Rectal smooth muscle tissue (tissue), 1 donor: ENCODE measurements at regions not wholly inside any gene's neighbourhood (a gene's known extent, or its start where the extent isn't known, plus 50 kb on each side); places are given as distances from the start of the nearest gene placed in this dataset.

Source experiments
- H3K27ac ChIP-seq: one replicate; pipeline ENCODE4 v1.7.0; 2013; ENCODE audit warnings: low read depth, low read length, inconsistent platforms
- H3K27me3 ChIP-seq: one replicate; pipeline ENCODE4 v1.7.0; 2013; ENCODE audit warnings: low read length; ENCODE audit not compliant: control insufficient read depth, insufficient read depth
- H3K36me3 ChIP-seq: one replicate; pipeline ENCODE4 v1.7.0; 2013; ENCODE audit warnings: low read length; ENCODE audit not compliant: control insufficient read depth, insufficient read depth
- H3K4me1 ChIP-seq: one replicate; pipeline ENCODE4 v1.7.0; 2013; ENCODE audit warnings: low read length; ENCODE audit not compliant: control insufficient read depth, insufficient read depth
- H3K4me3 ChIP-seq: one replicate; pipeline ENCODE4 v1.7.0; 2013; ENCODE audit warnings: low read length
- H3K9ac ChIP-seq: one replicate; pipeline ENCODE4 v1.7.0; 2013; ENCODE audit warnings: low read length

DNA sequence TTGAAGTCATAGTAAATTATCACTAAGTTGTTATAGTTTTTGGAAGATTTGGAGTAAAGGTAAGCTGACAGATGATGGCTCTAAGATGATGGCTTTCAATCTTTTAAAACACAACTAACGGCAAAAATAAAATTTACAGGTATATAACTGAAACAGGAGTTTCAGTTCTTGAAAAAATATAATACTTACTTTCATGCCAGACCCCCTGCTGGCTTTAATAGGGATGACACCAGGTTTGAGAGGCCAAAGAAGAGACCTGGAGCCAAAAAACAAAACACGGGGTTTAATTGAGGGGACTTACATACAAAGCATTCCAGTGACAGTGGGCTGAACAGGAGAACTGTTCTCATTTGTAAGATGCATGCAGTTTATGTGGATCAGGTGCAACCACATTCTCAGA lies 301.7 kb upstream of the PCSK5 start:
- Histone ChIP-seq H3K4me1 (no peaks in the 10 kb centered on the region), H3K9ac (no peak overlapping the region), H3K36me3 (no peaks in the 10 kb centered on the region), H3K4me3 (no peak overlapping the region), H3K27ac (no peak overlapping the region), H3K27me3 (no peaks in the 10 kb centered on the region)

DNA sequence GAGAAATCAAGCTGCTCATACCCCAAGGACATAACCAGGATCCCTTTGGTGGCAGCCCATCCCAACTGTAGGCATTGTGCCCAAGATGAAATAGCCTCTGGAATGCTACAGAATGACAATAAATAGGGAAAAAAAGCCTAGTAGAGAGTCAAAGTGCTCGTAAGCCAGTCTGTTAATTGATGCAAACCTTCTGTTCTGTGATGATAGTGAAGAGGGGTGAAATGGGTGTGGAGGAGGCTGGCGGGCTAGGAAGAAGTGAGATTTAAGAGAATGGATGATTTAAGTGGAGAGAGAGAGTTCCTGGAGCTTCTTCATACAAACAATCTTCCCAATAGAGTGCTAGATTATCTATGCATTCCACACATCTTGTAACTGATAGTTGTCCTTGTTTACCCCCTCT lies 301.0 kb upstream of the PCSK5 start:
- Histone ChIP-seq H3K27ac (no peak overlapping the region), H3K36me3 (no peaks in the 10 kb centered on the region), H3K9ac (no peak overlapping the region), H3K27me3 (no peaks in the 10 kb centered on the region), H3K4me1 (no peaks in the 10 kb centered on the region), H3K4me3 (no peak overlapping the region)

DNA sequence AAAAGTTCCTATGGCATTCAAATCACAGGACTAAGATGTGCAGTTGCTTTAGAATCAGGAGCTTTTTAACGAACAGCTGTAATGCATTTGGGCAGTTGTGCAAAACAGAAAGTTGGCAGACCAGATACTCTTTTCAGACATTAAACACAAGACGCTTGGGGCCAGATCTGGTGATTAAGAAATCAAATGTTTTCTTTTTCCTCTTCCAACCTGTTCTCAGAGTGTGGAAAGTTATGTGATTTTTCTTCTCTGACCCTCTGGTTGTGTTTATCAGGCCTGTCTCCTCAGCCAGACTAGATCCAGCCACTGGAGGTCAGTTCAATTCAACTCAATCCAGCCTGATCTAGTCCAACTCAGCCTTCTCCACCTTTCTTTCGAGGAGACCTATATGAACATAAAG lies 298.5 kb upstream of the PCSK5 start:
- Histone ChIP-seq H3K9ac (no peak overlapping the region), H3K27me3 (no peaks in the 10 kb centered on the region), H3K4me3 (no peak overlapping the region), H3K27ac (no peak overlapping the region), H3K36me3 (no peaks in the 10 kb centered on the region), H3K4me1 (no peaks in the 10 kb centered on the region)

DNA sequence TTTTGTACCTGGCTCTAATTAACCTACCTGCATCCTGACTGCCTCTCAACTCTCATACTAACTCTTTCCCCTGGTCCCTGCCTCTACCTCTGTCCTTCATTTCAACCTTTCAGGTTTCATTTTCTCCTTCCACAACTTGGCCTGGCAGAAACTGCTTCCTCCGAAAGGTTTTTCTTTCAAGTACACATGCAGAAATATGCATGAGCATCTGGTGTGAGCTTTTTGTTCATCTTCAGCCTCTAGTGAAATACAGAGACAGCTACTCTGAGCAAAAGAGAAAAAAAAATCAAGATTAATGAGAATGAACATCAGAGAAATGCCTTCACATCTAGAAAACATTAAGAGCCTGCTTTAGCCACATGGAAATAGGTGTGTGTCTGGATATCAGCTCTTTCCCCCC lies 297.9 kb upstream of the PCSK5 start:
- Histone ChIP-seq H3K9ac (no peak overlapping the region), H3K4me1 (no peaks in the 10 kb centered on the region), H3K27me3 (no peaks in the 10 kb centered on the region), H3K36me3 (no peaks in the 10 kb centered on the region), H3K27ac (no peak overlapping the region), H3K4me3 (no peak overlapping the region)

DNA sequence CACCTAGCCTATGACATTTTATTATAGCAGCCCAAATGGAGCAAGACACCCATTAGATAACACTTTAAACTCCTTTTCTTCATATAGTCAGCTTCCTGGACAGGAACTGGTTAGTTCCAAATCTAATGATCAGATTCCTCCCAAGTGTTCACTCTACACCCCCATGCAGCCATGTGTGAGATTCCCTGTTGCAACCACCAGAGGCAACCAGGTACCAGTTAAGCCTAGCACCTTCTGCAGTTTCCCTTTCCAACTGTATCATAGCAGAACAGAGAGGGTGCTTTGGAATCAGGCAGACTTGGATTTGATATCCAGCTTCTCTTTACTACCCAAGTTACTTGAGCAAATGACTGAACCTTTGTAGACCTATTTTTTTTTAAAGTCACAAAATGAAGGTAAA lies 296.6 kb upstream of the PCSK5 start:
- Histone ChIP-seq H3K36me3 (no peaks in the 10 kb centered on the region), H3K9ac (no peak overlapping the region), H3K27ac (no peak overlapping the region), H3K4me3 (no peak overlapping the region), H3K4me1 (no peaks in the 10 kb centered on the region), H3K27me3 (no peaks in the 10 kb centered on the region)

DNA sequence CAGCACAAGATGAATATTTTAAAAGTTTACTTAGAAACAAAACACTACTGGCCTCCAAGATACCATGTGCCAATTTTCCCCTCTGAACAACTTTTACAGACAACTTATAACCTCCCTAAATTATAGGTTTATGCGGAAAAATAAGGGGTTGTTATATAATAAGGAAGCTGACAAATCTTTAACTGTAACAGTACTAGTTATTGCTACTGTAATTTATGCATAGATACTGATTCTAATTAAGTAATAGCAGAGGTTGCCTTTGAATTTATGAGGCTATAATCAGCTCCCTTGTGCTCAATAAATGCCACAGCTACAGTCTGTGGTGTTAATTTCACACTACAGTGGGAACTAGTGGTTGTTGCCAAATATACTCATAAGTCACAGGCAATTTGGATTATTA lies 291.3 kb upstream of the PCSK5 start:
- H3K27ac ChIP-seq = no peak overlapping the region
- H3K27me3 ChIP-seq = no peaks in the 10 kb centered on the region
- H3K4me1 ChIP-seq = no peaks in the 10 kb centered on the region
- no peaks in the 10 kb centered on the region for H3K36me3 ChIP-seq
- H3K4me3 ChIP-seq = no peak overlapping the region
- no peak overlapping the region for H3K9ac ChIP-seq

DNA sequence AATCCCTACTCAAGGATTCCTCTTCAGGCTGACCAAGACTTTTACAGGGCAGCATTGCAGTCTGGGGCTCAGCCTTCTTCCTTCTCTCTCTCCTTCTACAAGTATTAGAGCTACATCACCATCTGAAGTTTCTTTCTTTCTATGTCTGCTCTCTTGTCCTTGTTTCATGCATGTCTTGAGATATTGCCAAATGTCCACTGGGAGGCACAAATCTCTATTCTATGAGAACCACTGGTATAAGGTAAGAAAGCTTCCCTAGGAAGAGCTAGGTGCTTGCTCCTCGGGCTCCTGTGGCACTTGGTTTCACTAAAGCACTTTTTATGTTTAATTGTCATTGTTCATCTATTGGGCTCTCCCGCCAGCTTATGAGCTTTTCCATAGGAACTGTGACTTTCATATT lies 289.2 kb upstream of the PCSK5 start:
- Histone ChIP-seq H3K9ac (no peak overlapping the region), H3K27me3 (no peaks in the 10 kb centered on the region), H3K4me3 (no peak overlapping the region), H3K27ac (no peak overlapping the region), H3K36me3 (no peaks in the 10 kb centered on the region), H3K4me1 (no peaks in the 10 kb centered on the region)

DNA sequence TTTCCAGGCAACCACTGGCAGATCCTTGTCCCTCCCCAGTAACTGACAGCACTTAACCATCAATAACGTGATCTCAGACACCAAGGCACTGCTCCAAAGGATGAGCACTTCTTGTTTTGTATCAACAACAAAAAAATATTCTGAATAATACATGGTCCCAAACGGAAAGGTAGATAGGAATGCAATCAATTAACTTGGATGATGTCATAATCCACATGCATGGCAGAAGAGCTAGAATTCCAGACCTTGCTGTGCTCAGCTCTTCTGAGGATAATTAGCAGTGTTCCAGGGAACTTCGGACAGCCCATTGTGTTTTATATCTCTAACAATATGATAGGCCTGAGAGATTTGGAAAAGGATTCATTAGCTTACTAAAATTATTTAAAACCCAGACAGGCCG lies 288.4 kb upstream of the PCSK5 start:
- no peak overlapping the region for H3K27ac ChIP-seq
- H3K36me3 ChIP-seq = no peaks in the 10 kb centered on the region
- no peak overlapping the region for H3K4me3 ChIP-seq
- H3K4me1 ChIP-seq = no peaks in the 10 kb centered on the region
- H3K27me3 ChIP-seq = no peaks in the 10 kb centered on the region
- H3K9ac ChIP-seq = no peak overlapping the region

DNA sequence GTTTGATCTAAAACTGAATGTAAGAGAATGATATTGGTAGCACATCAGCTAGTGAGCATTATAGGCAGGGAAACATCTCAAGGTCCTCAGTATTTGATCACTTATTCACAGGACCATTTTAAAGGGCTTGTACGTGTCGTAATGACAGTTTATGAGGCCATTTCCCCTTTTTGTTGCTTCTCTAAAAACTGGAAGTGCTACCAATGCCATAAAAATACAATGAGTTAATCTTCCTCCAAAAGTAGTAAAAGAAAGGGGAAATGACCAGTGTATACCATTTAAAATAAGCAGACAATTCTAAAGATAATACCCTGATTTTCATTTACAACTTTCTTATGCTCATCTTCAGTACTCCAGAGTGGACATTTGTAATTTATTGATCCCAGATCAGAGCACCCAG lies 285.8 kb upstream of the PCSK5 start:
- H3K27me3 ChIP-seq = no peaks in the 10 kb centered on the region
- no peak overlapping the region for H3K9ac ChIP-seq
- no peak overlapping the region for H3K27ac ChIP-seq
- no peaks in the 10 kb centered on the region for H3K4me1 ChIP-seq
- no peak overlapping the region for H3K4me3 ChIP-seq
- no peaks in the 10 kb centered on the region for H3K36me3 ChIP-seq

DNA sequence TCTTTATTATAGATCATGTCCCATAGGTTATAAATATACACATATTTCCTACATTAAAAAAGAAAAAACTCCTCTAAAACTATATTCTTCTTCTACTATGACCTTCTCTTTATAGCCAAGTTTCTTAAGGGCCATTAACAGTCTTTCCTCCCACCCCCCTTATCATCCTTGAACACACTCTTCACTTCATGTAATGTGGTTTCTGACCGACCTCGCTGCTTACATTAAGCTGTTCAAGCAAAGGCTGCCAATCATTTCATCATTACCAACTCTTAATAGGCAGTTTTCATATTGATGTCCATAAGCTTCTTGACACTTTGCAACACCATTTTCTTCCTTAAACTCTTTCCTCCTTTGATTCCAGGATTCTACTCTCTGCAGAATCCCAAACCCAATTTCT lies 283.0 kb upstream of the PCSK5 start:
- no peak overlapping the region for H3K9ac ChIP-seq

DNA sequence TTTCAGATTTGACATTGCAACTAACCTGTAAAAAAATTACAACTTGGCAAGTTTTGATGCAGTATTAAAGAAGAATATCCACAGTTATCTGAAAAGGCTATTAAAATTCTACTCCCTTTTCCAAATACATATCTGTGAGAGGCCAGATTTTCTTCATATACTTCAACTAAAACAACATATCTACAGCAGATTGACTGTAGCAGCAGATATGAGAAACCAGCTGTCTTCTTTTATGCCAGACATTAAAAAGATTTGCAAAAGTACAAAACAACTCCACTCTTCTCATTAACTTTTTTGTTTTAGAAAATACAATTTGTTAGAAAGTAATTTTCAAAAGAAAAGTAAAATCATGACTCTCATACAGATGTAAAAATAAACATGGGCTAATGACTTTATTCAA lies 281.1 kb upstream of the PCSK5 start:
- Histone ChIP-seq H3K4me3 (no peak overlapping the region), H3K27me3 (no peaks in the 10 kb centered on the region), H3K27ac (no peak overlapping the region), H3K4me1 (no peaks in the 10 kb centered on the region), H3K36me3 (no peaks in the 10 kb centered on the region), H3K9ac (no peak overlapping the region)

More for the DNA sequence above, 283.0 kb upstream of the PCSK5 start:
- Histone ChIP-seq H3K4me3 (no peak overlapping the region), H3K4me1 (no peaks in the 10 kb centered on the region), H3K27ac (no peak overlapping the region), H3K27me3 (no peaks in the 10 kb centered on the region), H3K36me3 (no peaks in the 10 kb centered on the region)

DNA sequence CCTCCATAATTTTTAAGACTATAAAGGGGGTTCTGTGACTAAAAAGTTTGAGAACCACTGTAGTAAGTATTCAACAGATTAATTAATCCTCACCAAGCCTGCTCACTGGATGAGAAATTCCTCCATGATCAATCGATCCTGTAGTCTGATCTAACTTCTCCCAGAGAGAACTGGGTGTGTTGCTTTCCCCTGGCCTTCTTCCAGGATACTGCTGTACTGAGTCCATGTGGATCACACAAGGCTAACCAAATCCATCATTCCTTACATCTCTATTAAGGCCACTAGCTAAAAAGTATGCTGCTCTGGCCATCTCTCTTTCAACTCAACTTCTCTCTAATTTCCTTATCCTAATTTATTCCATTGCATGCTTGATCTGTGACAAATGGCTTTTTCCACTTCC lies 280.2 kb upstream of the PCSK5 start:
- H3K4me1 ChIP-seq = no peaks in the 10 kb centered on the region
- no peak overlapping the region for H3K9ac ChIP-seq
- no peaks in the 10 kb centered on the region for H3K27me3 ChIP-seq
- H3K36me3 ChIP-seq = no peaks in the 10 kb centered on the region
- no peak overlapping the region for H3K4me3 ChIP-seq
- no peak overlapping the region for H3K27ac ChIP-seq

DNA sequence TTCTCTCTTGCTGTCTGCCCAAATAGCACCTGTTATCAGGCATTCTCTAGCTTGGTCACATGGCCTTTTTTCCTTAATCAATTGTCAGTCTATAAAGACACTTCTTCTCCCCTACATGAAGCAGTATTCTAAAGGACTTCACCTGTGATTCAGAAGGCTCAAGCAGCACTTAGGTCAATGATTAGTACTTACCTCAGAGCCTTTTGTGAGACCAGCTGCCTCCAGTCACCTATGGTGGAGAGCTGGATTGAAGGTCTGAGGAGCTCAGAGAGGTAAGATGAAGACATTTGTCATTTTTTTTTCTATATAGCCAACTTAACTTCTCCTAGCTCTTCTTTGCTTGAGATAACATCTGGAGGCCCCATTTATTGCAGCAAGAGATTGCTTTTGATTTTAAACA lies 278.3 kb upstream of the PCSK5 start:
- Histone ChIP-seq H3K36me3 (no peaks in the 10 kb centered on the region), H3K4me3 (no peak overlapping the region), H3K4me1 (no peaks in the 10 kb centered on the region), H3K27ac (no peak overlapping the region), H3K9ac (no peak overlapping the region), H3K27me3 (no peaks in the 10 kb centered on the region)

DNA sequence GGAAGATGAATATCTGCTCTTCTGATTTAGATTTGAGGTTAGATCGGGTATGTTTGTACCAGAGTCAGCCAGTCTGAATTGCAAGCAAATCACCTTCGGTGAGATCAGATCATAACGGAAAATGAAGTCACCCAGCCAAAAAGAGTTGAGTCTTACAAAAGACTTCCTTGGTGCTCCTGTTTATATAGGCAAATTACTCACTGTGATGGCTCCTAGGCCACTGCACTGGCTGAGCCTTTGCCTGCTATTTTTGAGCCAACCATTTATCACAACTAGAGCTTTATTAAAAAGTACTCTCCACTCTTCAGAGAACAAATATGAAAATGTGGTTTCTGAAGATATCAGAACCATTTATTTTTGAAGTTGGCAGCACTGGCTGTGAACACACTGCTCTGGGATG lies 277.7 kb upstream of the PCSK5 start:
- no peak overlapping the region for H3K27ac ChIP-seq
- H3K4me3 ChIP-seq = no peak overlapping the region
- H3K9ac ChIP-seq = no peak overlapping the region
- no peaks in the 10 kb centered on the region for H3K36me3 ChIP-seq
- H3K4me1 ChIP-seq = no peaks in the 10 kb centered on the region
- no peaks in the 10 kb centered on the region for H3K27me3 ChIP-seq
